ENCODE measurements at regions not wholly inside any gene's neighbourhood (a gene's known extent, or its start where the extent isn't known, plus 50 kb on each side); places are given as distances from the start of the nearest gene placed in this dataset.

DNA sequence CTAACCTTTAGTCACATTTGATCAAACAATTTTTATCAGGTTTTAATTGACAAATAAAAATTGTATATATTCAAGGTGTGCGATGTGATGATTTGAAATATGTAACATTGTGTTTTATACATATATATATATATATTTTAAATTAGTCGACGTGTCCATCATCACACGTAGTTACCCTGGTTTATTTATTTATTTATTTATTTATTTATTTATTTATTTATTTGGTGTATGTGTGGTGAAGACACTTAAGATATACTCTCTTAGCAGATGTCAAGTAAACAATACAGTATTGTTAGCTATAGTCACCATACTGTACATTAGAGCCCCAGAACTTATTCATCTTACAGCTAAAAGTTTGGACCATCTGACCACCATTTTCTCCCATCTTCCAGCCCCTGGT lies 224.9 kb upstream of the HHIP start (continued):
- TF ChIP-seq, protein P1, sequence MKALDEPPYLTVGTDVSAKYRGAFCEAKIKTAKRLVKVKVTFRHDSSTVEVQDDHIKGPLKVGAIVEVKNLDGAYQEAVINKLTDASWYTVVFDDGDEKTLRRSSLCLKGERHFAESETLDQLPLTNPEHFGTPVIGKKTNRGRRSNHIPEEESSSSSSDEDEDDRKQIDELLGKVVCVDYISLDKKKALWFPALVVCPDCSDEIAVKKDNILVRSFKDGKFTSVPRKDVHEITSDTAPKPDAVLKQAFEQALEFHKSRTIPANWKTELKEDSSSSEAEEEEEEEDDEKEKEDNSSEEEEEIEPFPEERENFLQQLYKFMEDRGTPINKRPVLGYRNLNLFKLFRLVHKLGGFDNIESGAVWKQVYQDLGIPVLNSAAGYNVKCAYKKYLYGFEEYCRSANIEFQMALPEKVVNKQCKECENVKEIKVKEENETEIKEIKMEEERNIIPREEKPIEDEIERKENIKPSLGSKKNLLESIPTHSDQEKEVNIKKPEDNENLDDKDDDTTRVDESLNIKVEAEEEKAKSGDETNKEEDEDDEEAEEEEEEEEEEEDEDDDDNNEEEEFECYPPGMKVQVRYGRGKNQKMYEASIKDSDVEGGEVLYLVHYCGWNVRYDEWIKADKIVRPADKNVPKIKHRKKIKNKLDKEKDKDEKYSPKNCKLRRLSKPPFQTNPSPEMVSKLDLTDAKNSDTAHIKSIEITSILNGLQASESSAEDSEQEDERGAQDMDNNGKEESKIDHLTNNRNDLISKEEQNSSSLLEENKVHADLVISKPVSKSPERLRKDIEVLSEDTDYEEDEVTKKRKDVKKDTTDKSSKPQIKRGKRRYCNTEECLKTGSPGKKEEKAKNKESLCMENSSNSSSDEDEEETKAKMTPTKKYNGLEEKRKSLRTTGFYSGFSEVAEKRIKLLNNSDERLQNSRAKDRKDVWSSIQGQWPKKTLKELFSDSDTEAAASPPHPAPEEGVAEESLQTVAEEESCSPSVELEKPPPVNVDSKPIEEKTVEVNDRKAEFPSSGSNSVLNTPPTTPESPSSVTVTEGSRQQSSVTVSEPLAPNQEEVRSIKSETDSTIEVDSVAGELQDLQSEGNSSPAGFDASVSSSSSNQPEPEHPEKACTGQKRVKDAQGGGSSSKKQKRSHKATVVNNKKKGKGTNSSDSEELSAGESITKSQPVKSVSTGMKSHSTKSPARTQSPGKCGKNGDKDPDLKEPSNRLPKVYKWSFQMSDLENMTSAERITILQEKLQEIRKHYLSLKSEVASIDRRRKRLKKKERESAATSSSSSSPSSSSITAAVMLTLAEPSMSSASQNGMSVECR (CRISPR knock-in tag; IDR thresholded peaks at IDR 0.05; ENCODE audit: borderline replicate concordance): no peak
- no peak for TF ChIP-seq ELF4 (CRISPR knock-in tag; IDR thresholded peaks at IDR 0.05; ENCODE audit: low read depth)
- TF ChIP-seq ZNF263 (CRISPR knock-in tag; IDR thresholded peaks at IDR 0.05; ENCODE audit: low read depth): no peak
- TF ChIP-seq, protein P2, sequence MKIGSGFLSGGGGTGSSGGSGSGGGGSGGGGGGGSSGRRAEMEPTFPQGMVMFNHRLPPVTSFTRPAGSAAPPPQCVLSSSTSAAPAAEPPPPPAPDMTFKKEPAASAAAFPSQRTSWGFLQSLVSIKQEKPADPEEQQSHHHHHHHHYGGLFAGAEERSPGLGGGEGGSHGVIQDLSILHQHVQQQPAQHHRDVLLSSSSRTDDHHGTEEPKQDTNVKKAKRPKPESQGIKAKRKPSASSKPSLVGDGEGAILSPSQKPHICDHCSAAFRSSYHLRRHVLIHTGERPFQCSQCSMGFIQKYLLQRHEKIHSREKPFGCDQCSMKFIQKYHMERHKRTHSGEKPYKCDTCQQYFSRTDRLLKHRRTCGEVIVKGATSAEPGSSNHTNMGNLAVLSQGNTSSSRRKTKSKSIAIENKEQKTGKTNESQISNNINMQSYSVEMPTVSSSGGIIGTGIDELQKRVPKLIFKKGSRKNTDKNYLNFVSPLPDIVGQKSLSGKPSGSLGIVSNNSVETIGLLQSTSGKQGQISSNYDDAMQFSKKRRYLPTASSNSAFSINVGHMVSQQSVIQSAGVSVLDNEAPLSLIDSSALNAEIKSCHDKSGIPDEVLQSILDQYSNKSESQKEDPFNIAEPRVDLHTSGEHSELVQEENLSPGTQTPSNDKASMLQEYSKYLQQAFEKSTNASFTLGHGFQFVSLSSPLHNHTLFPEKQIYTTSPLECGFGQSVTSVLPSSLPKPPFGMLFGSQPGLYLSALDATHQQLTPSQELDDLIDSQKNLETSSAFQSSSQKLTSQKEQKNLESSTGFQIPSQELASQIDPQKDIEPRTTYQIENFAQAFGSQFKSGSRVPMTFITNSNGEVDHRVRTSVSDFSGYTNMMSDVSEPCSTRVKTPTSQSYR (CRISPR knock-in tag; IDR thresholded peaks at IDR 0.05): no peak
- TF ChIP-seq TEAD1 (CRISPR knock-in tag; IDR thresholded peaks at IDR 0.05): no peak

DNA sequence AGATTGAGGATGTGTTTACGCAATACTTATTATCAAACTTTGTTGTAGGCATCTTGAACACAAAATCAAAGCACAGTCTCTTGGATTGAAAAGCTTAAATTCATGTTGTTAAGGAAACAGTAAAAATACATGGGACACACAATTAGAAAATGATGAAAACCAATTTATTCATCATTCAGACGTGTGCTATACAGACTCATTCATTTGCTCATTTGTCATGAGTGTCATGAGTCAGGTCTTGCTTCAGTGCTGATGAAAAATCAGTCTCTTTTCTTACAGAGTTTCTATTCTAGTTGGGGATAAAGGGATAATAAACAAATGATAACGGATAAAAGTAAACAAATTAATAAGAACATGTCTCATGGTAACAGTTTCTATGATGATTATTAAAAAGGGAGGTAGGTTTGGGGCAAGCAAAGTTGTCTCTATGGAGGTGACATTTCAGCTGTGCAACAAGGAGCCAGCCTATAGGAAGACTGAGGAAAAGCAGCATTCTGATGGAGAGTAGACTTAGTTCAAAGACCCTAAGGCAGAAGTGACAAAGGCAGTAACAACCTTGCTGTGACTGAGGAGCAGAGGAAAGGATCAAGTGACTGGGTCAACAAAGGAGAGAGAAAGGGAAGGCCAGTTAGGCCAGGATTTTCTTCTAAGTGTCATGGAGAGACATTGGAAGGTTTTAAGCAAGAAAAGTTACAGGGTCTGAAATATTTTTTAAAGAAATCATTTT lies 224.0 kb upstream of the HHIP start:
- no peaks in the 10 kb centered on the region for H3K27me3 Mint-ChIP-seq (ENCODE audit: low read depth)
- ATAC-seq: peak; percentile 83

DNA sequence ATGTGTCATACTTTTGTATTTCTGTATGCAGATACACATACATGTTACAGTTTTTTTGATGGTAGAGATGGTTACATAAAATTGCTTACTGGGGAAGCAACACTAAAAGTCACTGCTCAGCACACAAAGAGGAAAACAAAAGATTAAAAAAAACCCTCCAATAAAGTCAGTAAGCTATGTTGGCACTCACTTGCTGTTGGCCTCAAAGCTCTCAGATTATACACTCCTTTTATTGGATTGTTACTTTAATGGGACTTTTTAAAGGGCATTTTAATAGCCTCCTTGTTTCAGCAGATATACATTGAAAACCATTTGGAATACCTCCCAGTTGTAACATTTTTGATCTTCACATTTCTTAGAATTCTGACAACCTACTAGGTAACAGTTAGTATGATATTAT lies 222.0 kb upstream of the HHIP start:
- H3K4me1 Mint-ChIP-seq: peaks cover 12% of the 10 kb centered on the region
- CTCF ChIA-PET: no interaction called here
- ATAC-seq: no peak
- TF ChIP-seq, protein P3, sequence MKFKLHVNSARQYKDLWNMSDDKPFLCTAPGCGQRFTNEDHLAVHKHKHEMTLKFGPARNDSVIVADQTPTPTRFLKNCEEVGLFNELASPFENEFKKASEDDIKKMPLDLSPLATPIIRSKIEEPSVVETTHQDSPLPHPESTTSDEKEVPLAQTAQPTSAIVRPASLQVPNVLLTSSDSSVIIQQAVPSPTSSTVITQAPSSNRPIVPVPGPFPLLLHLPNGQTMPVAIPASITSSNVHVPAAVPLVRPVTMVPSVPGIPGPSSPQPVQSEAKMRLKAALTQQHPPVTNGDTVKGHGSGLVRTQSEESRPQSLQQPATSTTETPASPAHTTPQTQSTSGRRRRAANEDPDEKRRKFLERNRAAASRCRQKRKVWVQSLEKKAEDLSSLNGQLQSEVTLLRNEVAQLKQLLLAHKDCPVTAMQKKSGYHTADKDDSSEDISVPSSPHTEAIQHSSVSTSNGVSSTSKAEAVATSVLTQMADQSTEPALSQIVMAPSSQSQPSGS (CRISPR knock-in tag; IDR thresholded peaks at IDR 0.05; ENCODE audit: borderline replicate concordance, low read depth): no peak
- no peak for TF ChIP-seq ZBTB21 (CRISPR knock-in tag; IDR thresholded peaks at IDR 0.05; ENCODE audit: borderline replicate concordance)
- TF ChIP-seq, protein P4, sequence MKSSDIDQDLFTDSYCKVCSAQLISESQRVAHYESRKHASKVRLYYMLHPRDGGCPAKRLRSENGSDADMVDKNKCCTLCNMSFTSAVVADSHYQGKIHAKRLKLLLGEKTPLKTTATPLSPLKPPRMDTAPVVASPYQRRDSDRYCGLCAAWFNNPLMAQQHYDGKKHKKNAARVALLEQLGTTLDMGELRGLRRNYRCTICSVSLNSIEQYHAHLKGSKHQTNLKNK (CRISPR knock-in tag; IDR thresholded peaks at IDR 0.05): no peak
- TF ChIP-seq, protein P5, sequence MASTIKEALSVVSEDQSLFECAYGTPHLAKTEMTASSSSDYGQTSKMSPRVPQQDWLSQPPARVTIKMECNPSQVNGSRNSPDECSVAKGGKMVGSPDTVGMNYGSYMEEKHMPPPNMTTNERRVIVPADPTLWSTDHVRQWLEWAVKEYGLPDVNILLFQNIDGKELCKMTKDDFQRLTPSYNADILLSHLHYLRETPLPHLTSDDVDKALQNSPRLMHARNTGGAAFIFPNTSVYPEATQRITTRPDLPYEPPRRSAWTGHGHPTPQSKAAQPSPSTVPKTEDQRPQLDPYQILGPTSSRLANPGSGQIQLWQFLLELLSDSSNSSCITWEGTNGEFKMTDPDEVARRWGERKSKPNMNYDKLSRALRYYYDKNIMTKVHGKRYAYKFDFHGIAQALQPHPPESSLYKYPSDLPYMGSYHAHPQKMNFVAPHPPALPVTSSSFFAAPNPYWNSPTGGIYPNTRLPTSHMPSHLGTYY (CRISPR knock-in tag; IDR thresholded peaks at IDR 0.05): no peak
- TF ChIP-seq, protein P2 (CRISPR knock-in tag; IDR thresholded peaks at IDR 0.05): no peak
- TF ChIP-seq, protein P6, sequence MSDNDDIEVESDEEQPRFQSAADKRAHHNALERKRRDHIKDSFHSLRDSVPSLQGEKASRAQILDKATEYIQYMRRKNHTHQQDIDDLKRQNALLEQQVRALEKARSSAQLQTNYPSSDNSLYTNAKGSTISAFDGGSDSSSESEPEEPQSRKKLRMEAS (CRISPR knock-in tag; IDR thresholded peaks at IDR 0.05): no peak
- TF ChIP-seq, protein P7, sequence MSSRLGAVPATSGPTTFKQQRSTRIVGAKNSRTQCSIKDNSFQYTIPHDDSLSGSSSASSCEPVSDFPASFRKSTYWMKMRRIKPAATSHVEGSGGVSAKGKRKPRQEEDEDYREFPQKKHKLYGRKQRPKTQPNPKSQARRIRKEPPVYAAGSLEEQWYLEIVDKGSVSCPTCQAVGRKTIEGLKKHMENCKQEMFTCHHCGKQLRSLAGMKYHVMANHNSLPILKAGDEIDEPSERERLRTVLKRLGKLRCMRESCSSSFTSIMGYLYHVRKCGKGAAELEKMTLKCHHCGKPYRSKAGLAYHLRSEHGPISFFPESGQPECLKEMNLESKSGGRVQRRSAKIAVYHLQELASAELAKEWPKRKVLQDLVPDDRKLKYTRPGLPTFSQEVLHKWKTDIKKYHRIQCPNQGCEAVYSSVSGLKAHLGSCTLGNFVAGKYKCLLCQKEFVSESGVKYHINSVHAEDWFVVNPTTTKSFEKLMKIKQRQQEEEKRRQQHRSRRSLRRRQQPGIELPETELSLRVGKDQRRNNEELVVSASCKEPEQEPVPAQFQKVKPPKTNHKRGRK (CRISPR knock-in tag; IDR thresholded peaks at IDR 0.05; ENCODE audit: borderline replicate concordance): no peak
- TF ChIP-seq JAZF1 (CRISPR knock-in tag; IDR thresholded peaks at IDR 0.05): no peak
- no peak for TF ChIP-seq RORB (CRISPR knock-in tag; IDR thresholded peaks at IDR 0.05)
- TF ChIP-seq ZNF317 (CRISPR knock-in tag; IDR thresholded peaks at IDR 0.05; ENCODE audit: borderline replicate concordance, low read depth): no peak
- no peak for TF ChIP-seq ETV6 (CRISPR knock-in tag; IDR thresholded peaks at IDR 0.05)

More for the DNA sequence above, 224.0 kb upstream of the HHIP start:
- Mint-ChIP-seq H3K9me3 (no peaks in the 10 kb centered on the region), H3K36me3 (no peaks in the 10 kb centered on the region), H3K4me3 (no peak overlapping the region), H3K4me1 (peaks cover 12% of the 10 kb centered on the region), H3K27ac (no peak overlapping the region)
- TF ChIP-seq MYBL2 (CRISPR knock-in tag; IDR thresholded peaks at IDR 0.05): no peak
- ChIA-PET CTCF (no interaction called here), POLR2A (no interaction called here)
- DNase-seq (ENCODE audit: low spot score): no peak

More for the DNA sequence above, 222.0 kb upstream of the HHIP start:
- H3K9me3 Mint-ChIP-seq: no peaks in the 10 kb centered on the region
- H3K36me3 Mint-ChIP-seq: no peaks in the 10 kb centered on the region
- H3K4me3 Mint-ChIP-seq: no peak overlapping the region
- H3K27me3 Mint-ChIP-seq (ENCODE audit: low read depth): no peaks in the 10 kb centered on the region
- no peak overlapping the region for H3K27ac Mint-ChIP-seq
- no peak for DNase-seq (ENCODE audit: low spot score)
- POLR2A ChIA-PET: no interaction called here

All from WTC11 (cell line).